Keratinocyte (primary cell): ENCODE measurements at regions not wholly inside any gene's neighbourhood (a gene's known extent, or its start where the extent isn't known, plus 50 kb on each side); places are given as distances from the start of the nearest gene placed in this dataset.

Experiments used
- DNase-seq: peaks from one replicate; pipeline ENCODE4 v3.0.0-alpha.2; 2011; ENCODE audit warnings: low read depth, missing footprints, low spot score
- FAIRE-seq: peaks from 2 replicates; lab custom pipeline; 2011; peaks lifted over from hg19 to GRCh38; lab: Jason Lieb, UNC
- H2AFZ ChIP-seq: 2 replicates; pipeline ENCODE4 v1.6.0; 2012; ENCODE audit warnings: low read length, control low read depth, inconsistent platforms; ENCODE audit not compliant: control insufficient read depth
- H3K27ac ChIP-seq: 2 replicates; pipeline ENCODE4 v1.5.1; 2011; ENCODE audit warnings: low read length; ENCODE audit not compliant: control insufficient read depth, insufficient read depth
- H3K27me3 ChIP-seq: 3 replicates; pipeline ENCODE4 v1.6.0; 2011; ENCODE audit warnings: low read length; ENCODE audit not compliant: control insufficient read depth, insufficient read depth; ENCODE audit errors: extremely low read depth
- H3K36me3 ChIP-seq, 2 experiments: 2 replicates in 1 of 2; 3 replicates in 1 of 2; pipeline ENCODE4 v1.5.1; 2011; ENCODE audit warnings: low read length in 2 of 2, mild to moderate bottlenecking in 1 of 2; ENCODE audit not compliant: control insufficient read depth in 2 of 2, insufficient read depth in 2 of 2; ENCODE audit errors: extremely low read depth in 1 of 2
- H3K4me1 ChIP-seq: 3 replicates; pipeline ENCODE4 v1.5.1; 2011; ENCODE audit warnings: low read length; ENCODE audit not compliant: control insufficient read depth, insufficient read depth; ENCODE audit errors: extremely low read depth
- H3K4me2 ChIP-seq: 3 replicates; pipeline ENCODE4 v1.6.0; 2011; ENCODE audit warnings: low read depth, low read length; ENCODE audit not compliant: control insufficient read depth, insufficient read depth; ENCODE audit errors: extremely low read depth
- H3K4me3 ChIP-seq, 3 experiments: fragments of 200-600 bp in 1 of 3; sonication (generic) in 1 of 3; 2 replicates in 2 of 3; 3 replicates in 1 of 3; pipeline ENCODE4 v1.5.1; 2011 to 2016; ENCODE audit warnings: low read length in 3 of 3, mild to moderate bottlenecking in 3 of 3, control low read depth in 2 of 3, inconsistent platforms in 1 of 3, low read depth in 1 of 3, mixed read lengths in 1 of 3, mixed run types in 1 of 3, moderate library complexity in 1 of 3; ENCODE audit not compliant: control insufficient read depth in 2 of 3, insufficient read depth in 2 of 3; ENCODE audit errors: extremely low read depth in 1 of 3
- H3K79me2 ChIP-seq: 2 replicates; pipeline ENCODE4 v1.6.0; 2012; ENCODE audit warnings: low read length; ENCODE audit not compliant: control insufficient read depth, insufficient read depth
- H3K9ac ChIP-seq: 3 replicates; pipeline ENCODE4 v1.6.0; 2011; ENCODE audit warnings: low read length; ENCODE audit not compliant: control insufficient read depth, insufficient read depth; ENCODE audit errors: extremely low read depth
- H3K9me1 ChIP-seq: 3 replicates; pipeline ENCODE4 v1.6.0; 2011; ENCODE audit warnings: low read length; ENCODE audit not compliant: control insufficient read depth, insufficient read depth; ENCODE audit errors: extremely low read depth
- H3K9me3 ChIP-seq: 2 replicates; pipeline ENCODE4 v1.5.1; 2012; ENCODE audit warnings: low read depth, low read length; ENCODE audit not compliant: control insufficient read depth
- H4K20me1 ChIP-seq: 3 replicates; pipeline ENCODE4 v1.6.0; 2011; ENCODE audit warnings: low read length; ENCODE audit not compliant: control insufficient read depth, insufficient read depth; ENCODE audit errors: extremely low read depth
- EZH2 ChIP-seq: IDR thresholded peaks from one replicate; pipeline ENCODE4 v1.6.1; 2012; ENCODE audit warnings: inconsistent platforms, mild to moderate bottlenecking, low read length, moderate library complexity
- dilution Hi-C: fragments of 300-500 bp; cut with MboI; formaldehyde crosslinking; loops from one replicate; pipeline ENCODE4 v1.7.0; 2020; ENCODE audit warnings: low sequenced_read_pairs; ENCODE audit not compliant: extremely low pct_ligation_motif_present
- TF ChIP-seq, protein P1 (sequence below), 3 experiments: IDR thresholded peaks in 1 of 3; conservative IDR thresholded peaks in 1 of 3; optimal IDR thresholded peaks in 1 of 3; 2 replicates in 2 of 3; 3 replicates in 1 of 3; pipeline versions ENCODE3 to v1.5.1; 2011; ENCODE audit warnings: low read length in 3 of 3, mild to moderate bottlenecking in 3 of 3, moderate library complexity in 2 of 3, control low read depth in 1 of 3, inconsistent platforms in 1 of 3; ENCODE audit not compliant: insufficient read depth in 2 of 3; ENCODE audit errors: extremely low read depth in 1 of 3

DNA sequence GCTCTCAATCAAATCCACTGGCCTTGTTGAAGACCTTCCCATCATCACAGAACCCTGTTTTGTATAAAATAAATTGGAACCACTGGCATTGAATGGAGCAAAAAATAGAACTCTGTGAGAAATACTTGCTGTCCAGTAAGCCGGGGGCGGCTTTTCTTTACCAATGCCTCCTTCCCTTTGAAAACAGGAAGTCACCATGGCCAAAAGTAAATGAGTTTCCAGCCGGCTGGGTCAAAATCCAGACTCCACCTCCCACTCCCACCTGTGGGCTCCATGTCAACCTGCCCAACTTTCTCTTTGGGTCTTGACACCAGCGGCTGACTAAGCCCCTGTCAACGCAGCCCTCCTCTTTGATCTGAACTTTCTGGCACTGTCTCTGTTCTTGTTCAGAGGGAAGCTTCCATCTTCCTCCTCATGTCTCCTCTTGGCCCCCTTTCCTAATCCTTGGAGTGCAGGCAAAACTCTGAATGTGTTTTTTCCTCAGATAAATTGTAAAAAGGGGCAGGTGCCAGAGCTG lies 95.2 kb downstream of the TFAP2C start:
- H3K79me2 ChIP-seq = no peaks in the 10 kb centered on the region
- no peaks in the 10 kb centered on the region for H3K36me3 ChIP-seq
- H3K27ac ChIP-seq = no peak overlapping the region
- no peaks in the 10 kb centered on the region for H3K9me3 ChIP-seq
- no peaks in the 10 kb centered on the region for H3K4me1 ChIP-seq
- H4K20me1 ChIP-seq = no peaks in the 10 kb centered on the region
- no peak overlapping the region for H3K9ac ChIP-seq
- H3K4me3 ChIP-seq = no peak overlapping the region
- H2AFZ ChIP-seq = no peak overlapping the region
- no peak for TF ChIP-seq EZH2
- TF ChIP-seq, protein P1, sequence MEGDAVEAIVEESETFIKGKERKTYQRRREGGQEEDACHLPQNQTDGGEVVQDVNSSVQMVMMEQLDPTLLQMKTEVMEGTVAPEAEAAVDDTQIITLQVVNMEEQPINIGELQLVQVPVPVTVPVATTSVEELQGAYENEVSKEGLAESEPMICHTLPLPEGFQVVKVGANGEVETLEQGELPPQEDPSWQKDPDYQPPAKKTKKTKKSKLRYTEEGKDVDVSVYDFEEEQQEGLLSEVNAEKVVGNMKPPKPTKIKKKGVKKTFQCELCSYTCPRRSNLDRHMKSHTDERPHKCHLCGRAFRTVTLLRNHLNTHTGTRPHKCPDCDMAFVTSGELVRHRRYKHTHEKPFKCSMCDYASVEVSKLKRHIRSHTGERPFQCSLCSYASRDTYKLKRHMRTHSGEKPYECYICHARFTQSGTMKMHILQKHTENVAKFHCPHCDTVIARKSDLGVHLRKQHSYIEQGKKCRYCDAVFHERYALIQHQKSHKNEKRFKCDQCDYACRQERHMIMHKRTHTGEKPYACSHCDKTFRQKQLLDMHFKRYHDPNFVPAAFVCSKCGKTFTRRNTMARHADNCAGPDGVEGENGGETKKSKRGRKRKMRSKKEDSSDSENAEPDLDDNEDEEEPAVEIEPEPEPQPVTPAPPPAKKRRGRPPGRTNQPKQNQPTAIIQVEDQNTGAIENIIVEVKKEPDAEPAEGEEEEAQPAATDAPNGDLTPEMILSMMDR (optimal IDR thresholded peaks at IDR 0.05 in 1 of 3, IDR thresholded peaks at IDR 0.05 in 1 of 3, conservative IDR thresholded peaks at IDR 0.05 in 1 of 3; ENCODE audit: extremely low read depth in 1 of 3, insufficient read depth in 2 of 3, low read length in 3 of 3) = no peak
- H3K27me3 ChIP-seq = no peaks in the 10 kb centered on the region
- H3K9me1 ChIP-seq = no peaks in the 10 kb centered on the region
- DNase-seq = no peak
- FAIRE-seq = no peak
- dilution Hi-C loops = no loop called here
- H3K4me2 ChIP-seq = no peak overlapping the region

DNA sequence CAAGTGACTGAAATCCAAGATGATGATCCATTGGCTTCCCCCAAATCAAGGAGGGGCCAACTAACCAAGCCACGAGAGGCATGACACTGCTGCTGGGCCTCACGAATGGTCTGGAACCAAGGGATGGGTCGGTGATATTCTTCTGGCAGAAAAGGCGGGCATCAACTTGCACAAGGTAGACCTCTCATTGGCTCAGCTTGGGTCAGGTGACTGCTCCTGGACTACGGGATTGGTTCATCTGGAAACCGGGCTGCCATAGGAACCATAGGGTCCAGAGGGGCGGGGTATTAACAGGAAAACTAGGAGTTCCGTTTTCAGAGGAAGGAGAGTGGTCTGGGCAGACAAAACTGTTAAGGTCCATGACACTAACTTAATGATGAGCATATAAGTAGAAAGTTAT lies 100.9 kb downstream of the TFAP2C start:
- TF ChIP-seq EZH2 = no peak
- TF ChIP-seq, protein P1 (optimal IDR thresholded peaks at IDR 0.05 in 1 of 3, IDR thresholded peaks at IDR 0.05 in 1 of 3, conservative IDR thresholded peaks at IDR 0.05 in 1 of 3; ENCODE audit: extremely low read depth in 1 of 3, insufficient read depth in 2 of 3, low read length in 3 of 3) = no peak
- Histone ChIP-seq H3K79me2 (no peaks in the 10 kb centered on the region), H3K4me2 (no peak overlapping the region), H3K4me1 (no peaks in the 10 kb centered on the region), H2AFZ (no peak overlapping the region), H3K9ac (no peak overlapping the region), H3K4me3 (no peak overlapping the region), H3K27me3 (no peaks in the 10 kb centered on the region), H3K9me3 (no peaks in the 10 kb centered on the region), H3K36me3 (no peaks in the 10 kb centered on the region), H3K27ac (no peak overlapping the region), H3K9me1 (no peaks in the 10 kb centered on the region), H4K20me1 (no peaks in the 10 kb centered on the region)
- DNase-seq (no peak), FAIRE-seq (no peak)
- dilution Hi-C loops = no loop called here
